HG03565 (cell line): ENCODE measurements at regions not wholly inside any gene's neighbourhood (a gene's known extent, or its start where the extent isn't known, plus 50 kb on each side); places are given as distances from the start of the nearest gene placed in this dataset.
"Not testable (repeated sequence)": the region's sequence is repeated elsewhere in the genome, so short reads cannot be mapped to it uniquely, and the experiment has no call there.

Experiments used
- ATAC-seq: cut with Tn5 transposase; IDR thresholded peaks from one replicate; pipeline ENCODE4 v1.9.1; 2021; ENCODE audit warnings: mild to moderate bottlenecking, moderate library complexity; ENCODE audit not compliant: unreplicated experiment

DNA sequence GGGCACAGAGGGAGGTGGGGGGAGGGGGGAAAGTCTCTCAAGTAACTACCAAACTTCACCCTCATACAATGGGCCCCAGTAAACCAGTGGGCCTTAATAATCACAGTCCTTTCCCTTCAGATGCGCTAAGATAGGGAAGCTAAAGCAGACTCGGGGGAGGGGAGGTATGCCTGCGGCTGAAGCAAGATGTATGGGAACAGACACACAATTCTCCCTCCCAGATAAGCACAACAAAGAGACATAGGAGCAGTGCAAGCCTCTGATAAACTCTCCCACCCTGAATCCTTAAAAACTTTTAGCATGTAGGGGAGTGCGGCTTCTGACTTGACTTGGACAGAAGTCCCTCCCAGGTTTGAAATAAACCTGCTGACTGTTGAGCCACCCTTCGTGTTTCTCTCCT, 54.7 kb downstream of the PROP1 start:
- ATAC-seq = not testable (repeated sequence)

DNA sequence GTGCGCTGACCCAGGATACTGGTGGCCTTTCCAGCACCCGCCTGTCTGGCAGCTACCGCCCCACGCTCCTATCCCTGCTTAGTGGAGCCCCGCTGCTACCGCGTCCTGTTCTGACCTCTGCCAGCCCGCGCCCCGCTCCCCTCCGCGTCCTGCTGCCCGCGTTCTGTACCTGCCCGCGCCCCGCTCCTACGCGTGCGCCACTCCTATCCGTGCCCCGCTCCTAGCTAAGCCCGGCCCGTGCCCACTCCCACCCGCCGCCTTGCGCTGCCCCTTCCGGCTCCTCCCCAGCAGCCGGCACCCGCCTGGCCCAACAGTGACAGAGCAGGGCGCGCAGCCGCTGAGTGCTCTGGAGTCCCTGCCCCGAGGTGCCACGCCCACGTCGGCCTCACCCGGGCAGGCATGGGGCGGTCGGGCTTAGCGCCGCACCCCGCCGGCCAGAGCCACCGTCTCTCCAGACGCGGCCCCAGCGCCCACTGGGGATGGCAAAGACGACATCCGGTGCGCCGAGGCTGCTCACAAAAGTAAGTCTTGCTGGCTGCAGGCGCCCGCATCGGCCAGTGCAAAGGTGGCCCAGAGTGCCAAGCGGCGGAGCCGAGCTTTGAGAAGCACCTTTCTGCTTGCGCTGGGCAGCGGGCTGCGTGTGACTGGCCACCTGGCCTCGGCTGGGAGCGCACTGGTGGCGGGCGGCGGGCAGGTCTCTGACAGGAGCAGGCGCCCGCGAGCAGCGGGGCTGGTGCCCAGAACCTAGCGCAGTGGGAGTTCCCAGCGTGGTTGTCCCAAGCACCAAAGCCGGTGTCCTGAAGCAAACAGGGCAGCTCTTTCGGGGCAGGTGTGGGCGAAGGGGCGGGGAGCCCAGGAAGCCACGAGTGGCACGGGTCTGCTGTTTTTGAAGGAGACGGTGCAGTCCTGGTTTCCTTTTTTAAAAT, 56.5 kb downstream of the PROP1 start:
- not testable (repeated sequence) for ATAC-seq

DNA sequence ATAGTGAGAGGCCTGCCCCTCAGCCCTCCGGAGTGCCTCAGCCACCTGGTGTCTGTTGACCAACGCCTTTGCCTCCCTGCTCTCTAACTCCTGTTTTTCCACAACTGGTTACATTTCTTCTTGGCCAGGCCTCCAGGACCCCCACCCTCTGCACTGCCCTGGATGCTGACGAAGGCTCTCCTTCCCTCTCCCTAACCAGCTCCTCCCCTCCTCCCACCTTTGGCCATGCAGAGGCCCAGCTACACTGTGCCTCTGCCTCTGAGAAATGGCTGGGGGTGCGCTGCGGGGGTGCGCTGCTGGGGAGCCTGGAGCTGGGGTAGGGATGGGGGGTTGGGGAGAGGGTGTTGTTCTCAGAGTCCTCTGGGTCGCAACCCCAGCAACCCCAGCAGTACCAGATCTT, 57.3 kb downstream of the PROP1 start:
- not testable (repeated sequence) for ATAC-seq

DNA sequence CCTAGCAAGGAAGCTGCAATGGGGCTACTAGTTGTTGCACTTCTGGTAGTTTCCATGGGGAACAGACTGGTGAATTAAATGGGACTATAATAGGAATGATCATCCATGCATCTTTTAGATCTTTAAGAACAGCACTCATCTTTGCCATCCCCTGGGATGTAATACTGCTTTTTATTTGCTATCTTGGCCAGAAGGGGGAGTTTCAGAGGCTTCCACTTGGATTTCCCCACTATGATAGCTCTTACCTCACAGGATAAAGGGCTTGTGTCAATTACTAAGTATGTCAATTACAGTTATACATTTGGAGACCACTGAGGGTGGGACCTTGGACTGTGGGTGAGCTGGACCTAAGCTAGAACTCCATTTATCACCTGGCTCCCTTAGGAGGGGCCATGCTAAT, 61.8 kb downstream of the PROP1 start:
- ATAC-seq = not testable (repeated sequence)

DNA sequence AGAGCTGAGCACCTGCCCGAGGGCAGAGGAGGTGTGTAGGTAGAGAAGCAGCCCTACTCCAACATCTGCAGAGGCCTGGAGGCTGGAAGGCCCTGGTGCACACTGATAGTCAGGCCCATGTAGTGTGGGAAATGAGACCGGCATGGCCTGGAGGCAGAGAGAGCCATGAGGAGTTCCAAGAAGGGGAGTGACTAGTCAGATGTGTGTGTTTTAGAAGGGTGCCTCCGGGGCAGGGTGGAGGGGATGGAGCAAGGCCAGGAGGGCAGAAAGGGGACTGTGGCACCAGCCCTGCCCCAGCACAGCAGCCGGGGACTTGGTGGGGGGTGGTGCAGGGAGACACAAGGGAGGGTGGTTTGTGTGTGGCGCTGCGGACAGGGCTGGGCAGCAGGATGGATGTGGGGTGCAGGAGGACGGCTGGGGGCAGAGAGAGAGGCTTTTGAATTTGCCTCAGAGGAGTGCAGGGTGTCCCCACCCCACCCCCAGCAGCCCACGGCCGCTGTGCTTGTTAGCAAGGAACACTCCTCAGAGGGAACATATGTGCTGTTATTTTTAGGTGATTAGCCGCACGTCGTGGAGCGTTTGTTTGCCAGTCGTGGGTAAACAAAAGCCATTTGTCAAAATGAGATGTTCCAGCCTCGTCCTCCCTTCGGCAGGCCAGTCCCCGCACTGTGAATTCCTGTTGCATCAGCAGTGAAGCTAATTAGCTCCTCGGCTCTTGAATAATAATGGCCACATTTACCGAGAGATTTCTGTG, 65.6 kb downstream of the PROP1 start:
- ATAC-seq = not testable (repeated sequence)

DNA sequence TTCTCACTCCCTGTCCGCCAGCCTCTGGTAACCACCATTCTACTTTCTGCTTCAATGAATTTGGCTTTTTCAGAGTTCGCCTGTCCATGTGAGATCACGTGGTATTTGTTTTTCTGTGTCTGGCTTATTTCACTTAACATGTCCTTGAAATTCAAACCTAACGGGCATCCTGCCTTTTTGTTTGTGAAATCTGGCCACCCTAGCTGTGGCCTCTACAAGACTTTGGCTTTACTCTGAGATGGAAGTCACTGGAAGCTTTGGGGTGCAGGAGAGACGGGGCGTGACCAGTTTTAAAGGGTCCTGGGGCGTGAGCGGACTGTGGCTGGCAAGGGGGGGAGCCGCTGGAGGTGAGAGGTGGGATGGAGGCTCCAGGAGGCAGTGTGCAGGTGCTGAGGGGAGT, 66.4 kb downstream of the PROP1 start:
- not testable (repeated sequence) for ATAC-seq

DNA sequence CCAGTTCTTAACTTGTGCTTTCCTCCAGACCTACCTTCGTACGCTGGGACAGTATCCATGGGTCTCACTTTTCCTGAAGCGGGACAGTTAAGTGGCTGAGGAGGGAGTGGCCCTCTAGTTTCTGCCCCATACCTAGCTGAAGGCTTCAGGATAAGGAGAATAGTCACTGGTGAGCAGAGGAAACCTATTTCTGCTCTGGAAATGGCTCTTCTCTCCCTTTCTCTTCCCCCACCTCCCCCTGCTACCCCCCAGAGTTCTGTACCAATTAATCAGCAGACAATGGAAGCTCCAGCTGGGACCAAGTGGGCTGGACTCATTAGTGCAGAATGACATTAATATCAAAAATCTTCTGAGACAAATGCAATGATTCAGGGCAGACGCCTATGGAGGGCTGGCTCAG, 68.5 kb downstream of the PROP1 start:
- ATAC-seq = not testable (repeated sequence)

DNA sequence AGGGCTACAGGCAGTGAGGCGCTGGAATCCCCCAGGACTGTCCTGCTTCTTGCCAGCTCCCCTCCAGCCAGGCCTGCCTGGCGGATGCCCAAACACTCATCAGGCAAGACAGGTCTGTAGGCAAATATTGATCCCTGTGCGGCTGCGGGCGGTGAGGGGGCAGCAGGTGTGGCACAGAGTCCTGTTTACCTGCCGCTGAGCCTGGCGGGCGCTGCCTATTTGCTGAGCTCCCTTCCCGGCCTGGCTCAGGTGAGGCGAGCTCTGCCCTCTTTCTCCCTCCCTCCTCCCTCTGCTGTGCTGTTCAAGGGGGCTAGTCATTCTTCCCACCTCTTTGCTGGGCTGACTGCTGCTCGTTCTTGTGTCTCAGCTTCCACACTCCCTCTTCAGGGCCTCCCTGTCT, 71.5 kb downstream of the PROP1 start:
- not testable (repeated sequence) for ATAC-seq

DNA sequence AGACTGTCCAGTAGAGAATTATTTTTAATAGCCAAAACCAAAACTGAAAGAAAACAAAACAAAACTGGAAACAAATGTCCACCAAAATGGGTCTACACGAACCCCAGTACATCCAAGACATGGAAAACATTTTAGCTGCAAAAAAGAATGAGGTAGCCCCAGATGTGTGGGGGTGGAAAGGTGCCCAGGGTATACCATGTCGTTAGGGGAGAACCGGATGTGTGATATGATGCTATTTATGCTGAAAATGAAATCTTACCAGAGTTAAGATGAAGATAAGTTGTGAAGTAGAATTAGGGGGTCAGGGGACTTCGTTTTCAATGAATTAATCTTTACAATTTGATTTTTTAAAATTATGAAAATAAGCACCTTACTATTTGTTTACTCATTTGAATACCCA, 72.2 kb downstream of the PROP1 start:
- ATAC-seq = not testable (repeated sequence)

DNA sequence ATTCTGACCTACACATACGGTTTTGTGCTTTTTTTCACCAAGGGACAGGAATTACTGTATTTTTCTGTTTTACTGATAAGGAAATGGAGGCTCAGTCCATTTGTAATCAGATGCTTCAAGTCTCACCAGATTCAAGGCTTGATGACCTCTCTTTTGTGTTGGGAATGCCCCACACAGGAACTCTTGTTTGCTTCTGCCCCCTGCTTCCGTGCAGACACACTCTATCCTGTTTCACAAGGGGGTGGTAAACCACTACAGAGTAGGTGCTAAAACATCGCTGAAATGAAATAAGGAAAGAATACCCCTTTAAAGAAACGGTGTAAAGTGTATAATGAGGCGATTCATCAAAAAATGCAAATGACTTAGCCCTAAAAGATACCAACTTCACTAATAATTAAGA, 72.9 kb downstream of the PROP1 start:
- not testable (repeated sequence) for ATAC-seq

DNA sequence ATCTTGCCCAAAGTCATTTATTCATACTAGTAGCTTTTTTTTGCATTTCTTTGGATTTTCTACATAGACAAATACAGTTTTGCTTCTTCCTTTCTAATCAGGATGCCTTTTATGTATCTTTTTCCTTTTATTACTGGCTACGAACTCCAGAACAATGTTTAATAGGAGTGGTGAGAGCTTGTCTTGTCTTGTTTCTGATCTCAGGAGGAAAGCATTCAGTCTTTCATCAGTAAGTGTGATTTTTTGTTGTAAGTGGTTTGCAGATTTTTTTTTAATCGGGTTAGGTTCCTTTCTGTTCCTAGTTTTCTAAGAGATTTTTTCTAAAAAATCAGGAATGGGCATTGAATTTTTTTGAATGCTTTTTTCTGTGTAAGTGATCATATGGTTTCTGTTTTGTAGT, 86.8 kb downstream of the PROP1 start:
- not testable (repeated sequence) for ATAC-seq

DNA sequence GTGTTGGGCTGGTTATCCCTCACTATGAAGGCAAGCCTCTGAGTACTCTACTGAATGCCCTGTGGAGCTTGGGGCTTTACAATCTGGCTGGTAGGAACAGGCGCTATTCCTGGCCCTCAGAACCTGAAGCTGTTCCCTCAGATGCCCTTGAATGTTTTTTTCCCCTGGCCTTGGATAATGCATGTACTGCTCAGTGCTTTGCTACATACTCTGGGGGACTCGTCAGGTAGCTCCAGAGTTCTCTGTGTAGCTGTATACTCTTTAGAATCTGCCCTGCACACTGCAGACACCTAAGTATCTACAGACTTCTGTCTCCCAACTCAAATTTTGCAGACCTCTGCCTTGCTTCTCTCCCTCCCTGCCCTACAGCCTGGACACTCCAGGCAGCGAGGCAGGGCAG, 93.2 kb downstream of the PROP1 start:
- ATAC-seq = not testable (repeated sequence)

DNA sequence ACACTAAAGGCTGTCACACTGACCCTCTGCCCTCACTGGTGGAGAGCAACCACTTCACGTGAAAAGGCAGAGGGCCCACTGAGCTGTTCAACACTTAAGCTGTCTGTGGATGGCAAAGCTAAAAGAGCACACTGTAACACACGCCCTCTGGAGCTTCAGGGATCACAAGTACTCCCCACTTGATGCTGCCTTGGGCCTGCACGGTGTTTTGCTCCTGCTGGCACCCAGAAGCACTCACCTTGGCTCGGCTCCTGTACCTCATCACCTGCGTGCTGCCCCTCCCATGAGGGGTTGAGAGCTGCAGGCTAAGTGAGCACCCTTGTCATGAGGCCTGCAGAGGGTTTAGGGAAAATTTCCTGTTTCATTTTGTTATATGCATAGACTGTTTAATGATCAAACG, 96.0 kb downstream of the PROP1 start:
- ATAC-seq = not testable (repeated sequence)

DNA sequence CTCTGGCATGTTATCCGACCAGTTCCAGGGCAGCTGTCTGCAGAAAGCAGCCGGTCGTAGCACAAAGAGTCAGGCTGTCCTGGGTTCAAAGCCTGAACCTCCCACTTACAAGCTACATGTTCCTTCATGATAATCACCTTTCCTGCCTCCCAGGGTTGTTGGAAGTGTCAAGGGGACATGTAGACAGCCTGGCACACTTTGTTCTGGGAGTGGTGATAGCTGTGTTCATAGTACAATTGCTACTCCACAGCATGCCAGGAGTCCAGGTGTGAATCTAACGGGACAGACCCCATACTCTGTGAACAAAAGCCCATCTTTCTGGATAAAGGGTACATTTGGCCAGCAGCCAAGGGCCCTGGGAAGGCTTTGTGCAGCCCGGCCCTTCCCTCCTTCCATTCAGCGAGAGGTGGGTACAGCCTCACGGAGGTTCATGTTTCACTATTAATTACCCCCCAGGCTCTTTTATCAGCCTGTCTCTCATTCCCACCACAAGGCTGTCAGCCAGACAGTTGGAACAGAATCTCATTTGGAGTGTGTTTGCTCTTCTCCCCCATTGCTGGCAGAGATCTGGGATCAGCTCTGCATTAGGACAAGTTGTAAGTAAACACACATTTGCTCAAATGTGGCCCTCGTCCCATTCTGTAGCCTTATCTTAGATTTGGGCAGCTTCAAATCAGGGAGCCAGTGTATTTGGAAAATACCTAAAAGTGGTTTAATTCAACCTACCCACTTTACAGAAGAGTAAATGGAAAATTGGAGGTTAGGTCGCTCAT, 101.2 kb downstream of the PROP1 start:
- ATAC-seq = not testable (repeated sequence)

DNA sequence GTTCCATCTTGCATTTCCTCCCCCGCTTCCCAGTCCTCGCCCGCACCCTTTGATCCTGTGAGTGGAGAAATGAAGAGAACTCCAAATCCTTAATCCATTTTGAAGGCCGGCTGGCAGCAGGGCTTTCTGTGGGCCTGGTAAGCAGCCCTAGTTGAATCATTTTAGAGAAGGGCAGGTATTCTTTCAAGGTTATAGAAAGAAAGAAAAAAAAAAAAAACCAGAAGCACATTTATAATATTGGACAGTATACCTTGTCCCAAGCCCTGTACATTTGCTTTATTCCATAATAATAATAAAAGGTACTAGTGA, 103.7 kb downstream of the PROP1 start:
- ATAC-seq = not testable (repeated sequence)

DNA sequence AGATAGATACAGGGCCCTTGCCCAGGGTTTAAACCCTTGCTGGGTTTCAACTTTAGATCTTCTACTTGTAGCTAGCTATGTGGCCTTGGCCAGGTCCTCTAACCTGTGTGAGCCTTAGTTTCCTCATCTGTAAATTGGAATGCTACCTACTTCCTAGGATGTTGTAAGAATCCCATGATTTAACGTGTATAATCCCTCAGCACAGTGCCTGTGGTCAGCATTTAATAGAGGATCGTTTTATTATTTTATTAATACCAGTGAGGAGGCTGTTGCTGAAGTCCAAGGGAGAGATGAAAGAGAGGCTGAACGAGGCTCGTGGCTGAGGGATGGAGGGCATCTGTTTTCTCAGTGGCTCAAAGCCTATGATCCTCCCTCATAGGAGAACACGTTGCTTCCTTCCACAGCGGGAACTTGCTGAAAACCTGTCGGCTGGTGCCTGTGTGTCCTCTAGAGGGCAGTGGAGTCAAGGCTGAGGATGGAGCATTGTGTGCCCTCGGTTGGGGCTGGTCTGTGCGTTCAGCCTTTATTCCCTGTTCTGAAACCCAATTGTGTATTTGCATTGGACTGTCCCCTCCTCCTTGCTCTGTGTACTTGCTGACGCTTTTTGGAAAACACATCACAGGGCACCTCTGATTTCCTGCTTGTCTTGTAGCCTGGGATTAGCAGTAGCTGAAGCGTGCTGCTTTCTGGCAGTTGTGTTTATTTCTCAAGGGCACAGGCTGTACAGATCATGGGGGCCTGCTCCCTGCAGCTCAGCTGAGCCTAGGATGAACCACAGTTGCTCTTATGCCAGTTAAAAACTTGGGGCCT, 104.3 kb downstream of the PROP1 start:
- peak; percentile 83 for ATAC-seq

DNA sequence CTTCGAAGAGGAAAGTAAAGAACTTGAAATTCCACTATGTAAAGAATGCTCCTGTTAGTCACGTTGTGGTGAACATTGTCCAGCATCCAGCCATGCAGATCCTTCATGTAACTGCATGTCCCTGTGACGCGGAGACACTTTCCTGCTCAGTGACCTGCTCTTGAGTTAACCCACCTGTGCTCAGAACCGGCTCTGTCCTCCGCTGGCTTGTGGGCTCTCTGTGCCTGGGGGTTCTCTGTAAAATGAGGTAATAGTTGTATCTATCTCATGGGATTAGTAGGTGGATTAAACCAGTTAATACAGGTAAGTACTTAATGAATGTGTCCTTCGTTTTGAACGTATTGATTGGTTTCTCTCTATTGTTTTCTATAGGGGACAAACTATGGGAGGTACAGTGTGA, 100.6 kb upstream of the FAM153A start:
- not testable (repeated sequence) for ATAC-seq

DNA sequence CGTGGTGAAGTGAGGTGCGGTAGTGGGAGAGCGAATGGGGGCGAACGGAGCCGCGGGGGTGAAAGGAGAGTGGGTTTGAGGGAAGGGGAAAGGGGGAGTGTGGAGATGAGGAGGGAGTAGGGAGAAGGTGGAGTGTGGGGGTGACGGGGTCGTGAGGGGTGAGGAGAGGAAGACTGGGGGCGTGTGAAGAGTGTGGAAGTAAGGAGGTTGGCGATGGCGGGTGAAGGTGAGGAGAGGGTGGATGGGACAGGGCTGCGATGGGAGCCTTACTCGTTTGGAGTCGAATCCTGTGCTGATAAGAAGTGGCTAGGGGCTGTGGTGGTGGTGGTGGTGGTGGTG, 93.2 kb upstream of the FAM153A start:
- not testable (repeated sequence) for ATAC-seq

DNA sequence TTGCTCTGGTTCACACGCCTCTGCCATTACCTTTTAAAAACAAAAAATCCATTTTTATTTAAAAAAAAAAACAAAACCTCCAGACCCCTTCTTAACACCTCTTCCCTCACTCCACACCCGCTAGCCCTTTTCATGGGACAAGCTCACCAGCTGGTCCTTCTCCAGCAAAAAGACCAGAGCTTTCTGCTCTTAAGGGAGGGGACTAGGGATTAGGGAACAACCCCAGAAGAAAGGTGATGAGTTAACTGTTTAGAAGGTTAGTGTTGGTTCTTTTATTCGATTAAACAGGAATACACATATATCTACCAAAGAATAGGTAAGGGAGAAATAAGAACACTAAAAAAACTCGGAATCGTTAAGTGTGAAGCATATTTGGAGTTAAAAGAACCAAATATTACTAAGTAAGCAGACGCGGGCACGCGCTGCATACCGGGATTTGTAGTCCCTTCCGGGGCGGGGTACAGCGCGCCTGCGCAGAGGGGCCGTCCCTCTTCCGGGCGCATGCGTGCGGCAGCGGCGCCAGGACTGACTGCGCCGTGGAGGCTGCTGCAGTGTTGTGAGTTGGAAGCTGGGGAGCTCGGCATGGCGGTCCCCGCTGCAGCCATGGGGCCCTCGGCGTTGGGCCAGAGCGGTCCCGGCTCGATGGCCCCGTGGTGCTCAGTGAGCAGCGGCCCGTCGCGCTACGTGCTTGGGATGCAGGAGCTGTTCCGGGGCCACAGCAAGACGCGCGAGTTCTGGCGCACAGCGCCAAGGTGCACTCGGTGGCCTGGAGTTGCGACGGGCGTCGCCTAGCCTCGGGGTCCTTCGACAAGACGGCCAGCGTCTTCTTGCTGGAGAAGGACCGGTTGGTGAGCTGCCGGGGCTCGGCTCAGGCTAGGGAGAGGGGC, 92.6 kb upstream of the FAM153A start:
- ATAC-seq = peak; percentile 90
